ENCODE measurements at regions not wholly inside any gene's neighbourhood (a gene's known extent, or its start where the extent isn't known, plus 50 kb on each side); places are given as distances from the start of the nearest gene placed in this dataset.

GRCh38 chr1:82463951-82464350, 663.2 kb downstream of the ADGRL2 start:
- no peak for DNase-seq (ENCODE audit: low read depth)

GRCh38 chr1:82462366-82462765, 661.6 kb downstream of the ADGRL2 start:
- no peak for DNase-seq (ENCODE audit: low read depth)

GRCh38 chr1:82455342-82455741, 654.6 kb downstream of the ADGRL2 start:
- no peak for DNase-seq (ENCODE audit: low read depth)

- DNase-seq (ENCODE audit: low read depth), result no peak
These were observed 653.7 kb downstream of the ADGRL2 start for GRCh38 chr1:82454431-82454830.

- DNase-seq (ENCODE audit: low read depth), result no peak
These were observed 652.9 kb downstream of the ADGRL2 start for GRCh38 chr1:82453511-82454185.

GRCh38 chr1:82452096-82452495, 651.4 kb downstream of the ADGRL2 start:
- no peak for DNase-seq (ENCODE audit: low read depth)

- DNase-seq (ENCODE audit: low read depth), result no peak
These were observed 650.5 kb downstream of the ADGRL2 start for GRCh38 chr1:82451191-82451590.

- DNase-seq (ENCODE audit: low read depth), result no peak
These were observed 648.8 kb downstream of the ADGRL2 start for GRCh38 chr1:82449506-82450057.

- DNase-seq (ENCODE audit: low read depth), result no peak
These were observed 646.2 kb downstream of the ADGRL2 start for GRCh38 chr1:82446955-82447354.

- DNase-seq (ENCODE audit: low read depth), result no peak
These were observed 645.5 kb downstream of the ADGRL2 start for GRCh38 chr1:82446236-82446635.

- DNase-seq (ENCODE audit: low read depth), result no peak
These were observed 645.1 kb downstream of the ADGRL2 start for GRCh38 chr1:82445827-82446226.

- no peak for DNase-seq (ENCODE audit: low read depth)
These were observed 644.4 kb downstream of the ADGRL2 start for GRCh38 chr1:82445132-82445531.

- no peak for DNase-seq (ENCODE audit: low read depth)
These were observed 640.7 kb downstream of the ADGRL2 start for GRCh38 chr1:82441402-82441801.

GRCh38 chr1:82423174-82423815, 622.6 kb downstream of the ADGRL2 start:
- no peak for DNase-seq (ENCODE audit: low read depth)

GRCh38 chr1:82421782-82422181, 621.0 kb downstream of the ADGRL2 start:
- DNase-seq (ENCODE audit: low read depth), result no peak

- no peak for DNase-seq (ENCODE audit: low read depth)
These were observed 619.9 kb downstream of the ADGRL2 start for GRCh38 chr1:82420584-82420983.

GRCh38 chr1:82411605-82412004, 610.9 kb downstream of the ADGRL2 start:
- no peak for DNase-seq (ENCODE audit: low read depth)

GRCh38 chr1:82405333-82405732, 604.6 kb downstream of the ADGRL2 start:
- no peak for DNase-seq (ENCODE audit: low read depth)

GRCh38 chr1:82401116-82401515, 600.4 kb downstream of the ADGRL2 start:
- no peak for DNase-seq (ENCODE audit: low read depth)

GRCh38 chr1:82400521-82400920, 599.8 kb downstream of the ADGRL2 start:
- DNase-seq (ENCODE audit: low read depth), result no peak

GRCh38 chr1:82399093-82399492, 598.4 kb downstream of the ADGRL2 start:
- peak; percentile 21 for DNase-seq (ENCODE audit: low read depth)

GRCh38 chr1:82398357-82398756, 597.6 kb downstream of the ADGRL2 start:
- peak; percentile 59 for DNase-seq (ENCODE audit: low read depth)

- DNase-seq (ENCODE audit: low read depth), result no peak
These were observed 594.7 kb downstream of the ADGRL2 start for GRCh38 chr1:82395440-82395839.

All from HT1080 (cell line).